ENCODE measurements at regions not wholly inside any gene's neighbourhood (a gene's known extent, or its start where the extent isn't known, plus 50 kb on each side); places are given as distances from the start of the nearest gene placed in this dataset.

DNA sequence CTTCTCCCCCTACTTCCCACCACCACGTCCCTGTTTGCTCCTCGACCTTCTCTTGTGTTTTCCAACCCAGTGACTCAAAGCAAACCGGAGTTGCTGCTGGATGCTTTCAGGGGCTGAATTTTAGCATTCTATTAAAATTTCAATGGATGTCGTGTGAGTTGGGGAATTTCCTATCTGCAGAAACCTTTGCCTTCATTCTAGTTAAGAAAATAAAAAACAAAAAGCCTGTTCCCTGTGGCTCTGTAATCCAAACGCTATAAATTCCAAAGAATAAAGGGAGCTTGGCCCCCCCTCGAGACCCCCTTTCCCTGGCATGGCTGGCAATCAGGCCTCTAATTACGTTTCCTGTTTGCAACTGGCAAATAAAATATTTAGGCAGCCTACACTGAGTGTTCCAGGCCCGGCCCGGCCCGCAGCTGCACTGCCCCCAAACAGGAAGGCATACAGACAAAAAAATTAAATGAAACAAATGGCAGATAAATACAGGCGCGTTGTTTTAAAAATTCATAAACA, 139.4 kb upstream of the PPP1R26 start:
- H3K27me3 ChIP-seq (ENCODE audit: control insufficient read depth in 2 of 2, insufficient read depth in 1 of 2, low read length in 1 of 2): peaks cover 0 to 16% of the 10 kb centered on the region in 2 donors
- H3K36me3 ChIP-seq (ENCODE audit: control insufficient read depth in 2 of 2, insufficient read depth in 2 of 2, low read length in 1 of 2): no peaks in the 10 kb centered on the region
- 29% methylated on average over 12 of the region's 12 CpGs for WGBS
- no peak overlapping the region for H3K4me3 ChIP-seq (ENCODE audit: low read length in 2 of 2)
- H3K27ac ChIP-seq (ENCODE audit: low read depth in 1 of 2, low read length in 1 of 2): no peak overlapping the region
- DNase-seq (ENCODE audit: low read depth in 6 of 9, low spot score in 9 of 9): no peak
- H3K9me3 ChIP-seq (ENCODE audit: control insufficient read depth in 2 of 2, insufficient read depth in 1 of 2, low read length in 1 of 2): no peaks in the 10 kb centered on the region
- H3K4me1 ChIP-seq (ENCODE audit: control insufficient read depth in 2 of 2, insufficient read depth in 2 of 2, low read length in 2 of 2): no peaks in the 10 kb centered on the region

DNA sequence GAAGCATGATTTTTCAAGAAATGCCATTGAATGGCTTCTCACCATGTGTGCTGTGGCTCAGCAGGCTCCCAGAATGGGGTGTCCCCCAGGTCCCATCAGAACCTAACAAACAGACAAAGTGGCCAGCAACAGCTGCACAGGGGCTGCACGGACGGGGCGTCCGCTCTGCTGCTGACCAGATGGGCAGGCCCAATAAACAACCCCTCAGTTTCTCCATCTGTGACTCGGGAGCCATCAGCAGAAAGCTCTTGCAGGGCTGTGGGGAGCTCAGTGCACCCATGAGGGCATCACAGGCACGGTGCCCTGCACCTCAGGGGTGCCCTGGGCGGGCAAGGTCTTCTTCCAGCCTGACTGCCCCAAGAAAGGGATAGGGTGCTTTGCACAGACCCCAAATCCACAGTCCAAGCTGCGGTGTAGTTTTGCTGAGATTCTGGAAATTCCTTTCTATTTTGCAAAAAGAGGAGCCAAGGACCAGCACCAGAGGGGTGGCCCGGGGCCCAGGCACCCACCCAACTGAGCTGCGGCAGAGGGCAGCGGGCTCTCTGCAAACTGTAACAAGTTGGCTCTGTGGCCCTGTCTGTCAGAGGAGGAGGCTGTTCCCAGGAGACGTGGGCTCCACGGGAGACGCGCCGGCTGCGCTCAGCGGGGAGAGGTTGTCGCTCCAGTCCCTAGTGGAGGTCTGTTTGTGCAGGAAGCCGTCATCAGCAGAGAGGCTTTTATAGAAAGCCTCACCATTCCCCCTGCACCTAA, 138.7 kb upstream of the PPP1R26 start:
- no peak for DNase-seq (ENCODE audit: low read depth in 6 of 9, low spot score in 9 of 9)
- no peaks in the 10 kb centered on the region for H3K9me3 ChIP-seq (ENCODE audit: control insufficient read depth in 2 of 2, insufficient read depth in 1 of 2, low read length in 1 of 2)
- no peaks in the 10 kb centered on the region for H3K36me3 ChIP-seq (ENCODE audit: control insufficient read depth in 2 of 2, insufficient read depth in 2 of 2, low read length in 1 of 2)
- whole genome bisulfite sequencing: 83% methylated on average over 20 of the region's 20 CpGs
- H3K27ac ChIP-seq (ENCODE audit: low read depth in 1 of 2, low read length in 1 of 2): no peak overlapping the region
- no peaks in the 10 kb centered on the region for H3K4me1 ChIP-seq (ENCODE audit: control insufficient read depth in 2 of 2, insufficient read depth in 2 of 2, low read length in 2 of 2)
- H3K4me3 ChIP-seq (ENCODE audit: low read length in 2 of 2): no peak overlapping the region
- H3K27me3 ChIP-seq (ENCODE audit: control insufficient read depth in 2 of 2, insufficient read depth in 1 of 2, low read length in 1 of 2): peaks cover 0 to 16% of the 10 kb centered on the region in 2 donors

DNA sequence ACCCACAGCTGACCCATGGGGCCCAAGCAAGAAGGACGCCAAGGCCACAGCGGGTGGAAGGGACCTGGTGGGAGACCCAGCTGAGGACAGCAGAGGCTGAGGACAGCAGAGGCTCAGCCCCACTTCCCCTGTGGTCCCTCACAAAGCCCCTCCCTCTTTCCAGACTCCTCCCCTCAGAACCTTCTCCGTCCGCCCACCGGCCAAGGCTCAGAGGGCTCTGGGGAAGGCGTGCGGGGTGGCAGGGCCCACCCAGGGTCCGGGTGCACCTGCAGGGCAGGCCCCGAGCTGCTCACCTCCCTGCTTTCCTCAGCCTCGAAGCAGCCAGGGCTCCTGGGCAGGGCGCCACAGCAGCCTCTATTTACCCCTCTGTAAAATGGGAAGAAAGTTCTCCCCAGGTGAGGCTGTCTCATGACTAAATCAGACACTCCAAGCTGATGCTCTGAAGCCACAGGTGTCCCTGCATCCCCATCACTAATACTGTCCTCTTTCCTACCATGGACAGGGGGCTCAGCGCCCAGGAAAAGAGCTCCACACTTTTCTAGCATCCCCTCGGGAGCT, 137.9 kb upstream of the PPP1R26 start:
- no peak for DNase-seq (ENCODE audit: low read depth in 6 of 9, low spot score in 9 of 9)
- H3K27ac ChIP-seq (ENCODE audit: low read depth in 1 of 2, low read length in 1 of 2): no peak overlapping the region
- WGBS: 89% methylated on average over 13 of the region's 13 CpGs
- H3K4me3 ChIP-seq (ENCODE audit: low read length in 2 of 2): no peak overlapping the region
- no peaks in the 10 kb centered on the region for H3K36me3 ChIP-seq (ENCODE audit: control insufficient read depth in 2 of 2, insufficient read depth in 2 of 2, low read length in 1 of 2)
- no peaks in the 10 kb centered on the region for H3K9me3 ChIP-seq (ENCODE audit: control insufficient read depth in 2 of 2, insufficient read depth in 1 of 2, low read length in 1 of 2)
- peaks cover 0 to 16% of the 10 kb centered on the region in 2 donors for H3K27me3 ChIP-seq (ENCODE audit: control insufficient read depth in 2 of 2, insufficient read depth in 1 of 2, low read length in 1 of 2)
- H3K4me1 ChIP-seq (ENCODE audit: control insufficient read depth in 2 of 2, insufficient read depth in 2 of 2, low read length in 2 of 2): no peaks in the 10 kb centered on the region

DNA sequence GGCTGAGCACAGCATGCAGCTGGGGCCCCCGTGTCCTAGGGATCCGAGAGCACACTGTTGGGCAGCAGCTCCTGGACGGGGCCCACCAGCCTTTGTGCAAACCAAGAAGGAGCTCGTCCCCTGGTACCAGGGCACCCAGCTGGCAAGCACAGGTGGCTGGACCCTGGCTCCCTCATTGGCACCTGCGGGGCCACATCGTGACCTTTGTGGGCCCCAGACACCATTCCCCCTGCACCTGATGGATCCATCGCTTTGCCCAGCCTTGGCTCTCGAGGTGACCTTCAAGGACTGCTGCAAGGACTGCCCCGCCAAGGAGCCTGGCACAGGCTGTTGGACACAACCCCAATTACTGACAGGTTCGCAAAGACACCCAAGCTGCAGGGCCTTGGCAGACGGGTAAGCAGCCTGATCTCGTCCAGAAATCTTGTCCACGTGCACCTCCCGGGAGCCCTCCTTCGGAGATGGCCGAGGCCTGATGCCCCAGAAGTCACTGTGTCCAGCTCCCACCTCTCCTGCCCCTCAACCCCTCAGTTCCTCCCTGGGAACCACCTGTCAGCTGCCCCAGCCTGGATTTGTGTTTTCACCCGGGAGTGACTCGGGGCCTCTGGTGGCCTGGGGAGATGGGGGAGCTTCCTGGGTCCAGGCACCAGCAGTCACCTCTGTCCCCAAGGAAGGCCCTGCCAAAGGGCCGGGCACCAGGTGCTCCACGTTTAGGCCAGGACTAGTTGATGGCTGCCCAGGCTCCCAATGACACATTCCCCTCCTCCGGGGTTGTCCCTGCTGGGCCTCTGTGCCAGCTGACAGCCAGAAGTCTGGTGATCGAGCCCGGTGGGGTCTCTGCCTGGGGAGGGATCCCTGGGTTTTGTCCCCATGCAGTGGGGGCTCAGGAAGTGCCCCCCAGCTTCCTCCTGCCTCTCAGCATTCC, 137.1 kb upstream of the PPP1R26 start:
- no peaks in the 10 kb centered on the region for H3K36me3 ChIP-seq (ENCODE audit: control insufficient read depth in 2 of 2, insufficient read depth in 2 of 2, low read length in 1 of 2)
- peaks cover 0 to 16% of the 10 kb centered on the region in 2 donors for H3K27me3 ChIP-seq (ENCODE audit: control insufficient read depth in 2 of 2, insufficient read depth in 1 of 2, low read length in 1 of 2)

DNA sequence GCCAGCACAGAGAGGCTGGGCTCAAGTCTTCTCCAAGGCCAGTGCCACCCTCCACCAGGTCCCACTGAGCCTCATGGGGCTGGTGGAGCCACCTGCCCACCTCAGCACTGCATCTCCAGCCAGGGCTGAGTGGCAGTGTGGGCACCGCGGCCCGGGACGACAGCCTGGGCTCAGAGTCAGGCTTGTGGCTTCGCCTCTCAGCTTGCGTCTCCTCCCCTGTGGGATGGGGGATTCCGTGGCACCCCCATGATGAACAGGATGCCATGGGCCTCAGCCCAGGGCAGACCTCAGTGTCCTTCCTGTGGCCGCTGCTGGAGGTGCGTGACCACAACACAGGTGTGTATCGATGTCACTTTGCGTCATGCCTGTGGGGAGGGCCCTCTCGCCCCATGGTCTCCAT, 136.4 kb upstream of the PPP1R26 start:
- peaks cover 0 to 16% of the 10 kb centered on the region in 2 donors for H3K27me3 ChIP-seq (ENCODE audit: control insufficient read depth in 2 of 2, insufficient read depth in 1 of 2, low read length in 1 of 2)

More for the DNA sequence above, 137.1 kb upstream of the PPP1R26 start:
- no peak for DNase-seq (ENCODE audit: low read depth in 6 of 9, low spot score in 9 of 9)
- no peaks in the 10 kb centered on the region for H3K9me3 ChIP-seq (ENCODE audit: control insufficient read depth in 2 of 2, insufficient read depth in 1 of 2, low read length in 1 of 2)
- H3K27ac ChIP-seq (ENCODE audit: low read depth in 1 of 2, low read length in 1 of 2): no peak overlapping the region
- no peaks in the 10 kb centered on the region for H3K4me1 ChIP-seq (ENCODE audit: control insufficient read depth in 2 of 2, insufficient read depth in 2 of 2, low read length in 2 of 2)
- 85% methylated on average over 23 of the region's 23 CpGs for WGBS
- no peak overlapping the region for H3K4me3 ChIP-seq (ENCODE audit: low read length in 2 of 2)

DNA sequence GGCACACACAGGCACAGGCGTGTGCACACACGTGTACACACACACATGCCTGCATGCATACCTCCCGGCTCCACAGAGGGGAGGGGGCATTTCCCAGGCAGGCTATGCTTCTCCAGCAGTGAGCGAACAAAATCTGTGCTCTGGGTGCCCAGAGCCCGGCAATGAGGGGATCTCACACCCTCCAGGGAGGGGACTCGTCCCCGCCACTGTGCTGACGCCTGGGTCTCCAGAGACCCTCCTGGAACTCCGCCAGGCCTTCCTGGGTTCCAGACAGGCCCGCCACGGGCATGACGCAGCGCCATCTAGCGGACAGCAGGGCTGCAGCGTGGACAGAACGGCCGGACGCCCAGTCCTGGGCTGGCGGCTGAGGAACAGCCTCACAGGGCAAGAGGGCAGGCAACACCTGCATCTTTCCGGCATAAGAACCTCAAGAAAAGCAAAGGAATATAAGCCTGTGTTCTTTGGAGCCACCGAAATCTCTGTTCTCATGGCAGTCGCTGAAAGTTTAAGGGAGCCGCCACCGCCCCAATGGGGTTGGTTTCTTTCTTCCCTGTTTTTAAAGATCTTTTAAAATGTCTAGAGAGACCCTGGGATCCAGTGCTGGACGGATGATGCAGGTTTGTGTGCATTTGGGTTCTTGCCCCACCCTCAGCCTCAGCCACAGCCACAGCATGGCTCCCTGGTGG, 135.6 kb upstream of the PPP1R26 start:
- Histone ChIP-seq H3K36me3 (ENCODE audit: control insufficient read depth in 2 of 2, insufficient read depth in 2 of 2, low read length in 1 of 2) (no peaks in the 10 kb centered on the region), H3K9me3 (ENCODE audit: control insufficient read depth in 2 of 2, insufficient read depth in 1 of 2, low read length in 1 of 2) (no peaks in the 10 kb centered on the region), H3K4me1 (ENCODE audit: control insufficient read depth in 2 of 2, insufficient read depth in 2 of 2, low read length in 2 of 2) (no peaks in the 10 kb centered on the region), H3K4me3 (ENCODE audit: low read length in 2 of 2) (no peak overlapping the region), H3K27me3 (ENCODE audit: control insufficient read depth in 2 of 2, insufficient read depth in 1 of 2, low read length in 1 of 2) (peaks cover 0 to 16% of the 10 kb centered on the region in 2 donors), H3K27ac (ENCODE audit: low read depth in 1 of 2, low read length in 1 of 2) (no peak overlapping the region)
- peak in 7 of 9 donors; percentile 3 to 46 (median 13) for DNase-seq (ENCODE audit: low read depth in 6 of 9, low spot score in 9 of 9)
- WGBS: 28% methylated on average over 25 of the region's 25 CpGs

More for the DNA sequence above, 136.4 kb upstream of the PPP1R26 start:
- Histone ChIP-seq H3K36me3 (ENCODE audit: control insufficient read depth in 2 of 2, insufficient read depth in 2 of 2, low read length in 1 of 2) (no peaks in the 10 kb centered on the region), H3K4me1 (ENCODE audit: control insufficient read depth in 2 of 2, insufficient read depth in 2 of 2, low read length in 2 of 2) (no peaks in the 10 kb centered on the region), H3K9me3 (ENCODE audit: control insufficient read depth in 2 of 2, insufficient read depth in 1 of 2, low read length in 1 of 2) (no peaks in the 10 kb centered on the region), H3K27ac (ENCODE audit: low read depth in 1 of 2, low read length in 1 of 2) (no peak overlapping the region), H3K4me3 (ENCODE audit: low read length in 2 of 2) (no peak overlapping the region)
- no peak for DNase-seq (ENCODE audit: low read depth in 6 of 9, low spot score in 9 of 9)
- WGBS: 80% methylated on average over 12 of the region's 12 CpGs

DNA sequence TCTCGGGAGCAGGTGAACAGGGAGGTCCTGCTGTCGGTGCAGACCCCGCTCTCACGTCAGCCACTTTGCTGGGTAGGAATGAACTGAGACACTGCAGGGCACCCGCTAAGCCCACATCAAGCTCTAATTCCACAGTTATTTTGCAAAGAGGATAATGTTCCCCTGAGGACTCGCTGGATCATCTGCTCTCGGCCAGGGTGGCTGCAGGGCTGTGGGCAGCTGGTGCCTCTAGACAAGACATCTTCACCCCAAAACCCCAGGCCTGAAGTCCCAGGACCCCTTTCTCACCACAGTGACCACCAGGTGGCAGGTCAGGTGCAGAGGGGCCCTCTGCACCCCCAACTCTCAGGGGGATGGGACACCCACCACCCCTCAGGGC, 135.1 kb upstream of the PPP1R26 start:
- Histone ChIP-seq H3K4me1 (ENCODE audit: control insufficient read depth in 2 of 2, insufficient read depth in 2 of 2, low read length in 2 of 2) (no peaks in the 10 kb centered on the region), H3K36me3 (ENCODE audit: control insufficient read depth in 2 of 2, insufficient read depth in 2 of 2, low read length in 1 of 2) (no peaks in the 10 kb centered on the region), H3K4me3 (ENCODE audit: low read length in 2 of 2) (no peak overlapping the region), H3K27me3 (ENCODE audit: control insufficient read depth in 2 of 2, insufficient read depth in 1 of 2, low read length in 1 of 2) (peaks cover 0 to 13% of the 10 kb centered on the region in 2 donors), H3K27ac (ENCODE audit: low read depth in 1 of 2, low read length in 1 of 2) (no peak overlapping the region), H3K9me3 (ENCODE audit: control insufficient read depth in 2 of 2, insufficient read depth in 1 of 2, low read length in 1 of 2) (no peaks in the 10 kb centered on the region)
- DNase-seq (ENCODE audit: low read depth in 6 of 9, low spot score in 9 of 9): no peak
- WGBS: 90% methylated on average over 7 of the region's 7 CpGs

DNA sequence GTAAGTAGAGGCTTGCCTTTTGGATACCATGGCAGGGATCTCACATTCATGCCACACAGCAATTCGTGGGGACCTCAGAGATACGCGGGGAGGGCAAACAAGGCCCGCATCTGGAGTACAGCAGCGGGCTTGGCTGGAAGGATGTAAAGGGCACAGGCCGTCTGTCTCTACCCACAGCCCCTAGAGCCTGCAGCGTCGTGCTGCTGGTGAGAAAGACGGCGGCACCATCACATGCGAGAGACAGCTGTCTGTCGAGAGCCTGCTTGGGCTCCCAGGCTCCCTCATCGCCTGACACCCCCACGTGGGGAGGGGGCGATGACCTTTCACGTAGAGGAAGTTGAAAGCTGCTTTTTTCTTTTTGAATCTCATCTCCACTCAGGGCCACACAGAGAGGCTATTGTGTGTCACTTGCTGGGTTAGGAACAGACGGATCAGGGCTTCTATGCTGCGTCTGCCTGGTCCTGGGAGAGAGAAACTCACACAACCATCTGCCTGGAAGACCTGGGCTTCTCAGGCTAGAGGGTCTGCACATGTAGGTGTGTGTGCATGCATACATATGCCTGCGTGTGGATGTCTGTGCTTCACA, 134.6 kb upstream of the PPP1R26 start:
- Histone ChIP-seq H3K36me3 (ENCODE audit: control insufficient read depth in 2 of 2, insufficient read depth in 2 of 2, low read length in 1 of 2) (no peaks in the 10 kb centered on the region), H3K4me1 (ENCODE audit: control insufficient read depth in 2 of 2, insufficient read depth in 2 of 2, low read length in 2 of 2) (no peaks in the 10 kb centered on the region), H3K9me3 (ENCODE audit: control insufficient read depth in 2 of 2, insufficient read depth in 1 of 2, low read length in 1 of 2) (no peaks in the 10 kb centered on the region), H3K27me3 (ENCODE audit: control insufficient read depth in 2 of 2, insufficient read depth in 1 of 2, low read length in 1 of 2) (peaks cover 0 to 11% of the 10 kb centered on the region in 2 donors), H3K27ac (ENCODE audit: low read depth in 1 of 2, low read length in 1 of 2) (no peak overlapping the region), H3K4me3 (ENCODE audit: low read length in 2 of 2) (no peak overlapping the region)
- DNase-seq (ENCODE audit: low read depth in 6 of 9, low spot score in 9 of 9): no peak
- 83% methylated on average over 19 of the region's 19 CpGs for WGBS

Measured in thymus (tissue), 11 donors.